ENCODE measurements at regions not wholly inside any gene's neighbourhood (a gene's known extent, or its start where the extent isn't known, plus 50 kb on each side); places are given as distances from the start of the nearest gene placed in this dataset.

GRCh38 chr5:89286320-89286719, 403.3 kb upstream of the MEF2C start:
- no peak overlapping the region for H3K27ac ChIP-seq
- no peak for DNase-seq (ENCODE audit: low spot score)
- H3K4me3 ChIP-seq = no peak overlapping the region
- no peak for TF ChIP-seq CTCF (IDR thresholded peaks at IDR 0.05)

GRCh38 chr5:89283728-89284493, 400.9 kb upstream of the MEF2C start:
- DNase-seq (ENCODE audit: low spot score) = no peak
- no peak for TF ChIP-seq CTCF (IDR thresholded peaks at IDR 0.05)
- H3K27ac ChIP-seq = no peak overlapping the region
- no peak overlapping the region for H3K4me3 ChIP-seq

- DNase-seq (ENCODE audit: low spot score) = no peak
- TF ChIP-seq CTCF (IDR thresholded peaks at IDR 0.05) = no peak
- Histone ChIP-seq H3K4me3 (no peak overlapping the region), H3K27ac (no peak overlapping the region)
Observed at GRCh38 chr5:89282554-89283510, 399.8 kb upstream of the MEF2C start.

GRCh38 chr5:89281766-89282553, 399.0 kb upstream of the MEF2C start:
- Histone ChIP-seq H3K4me3 (no peak overlapping the region), H3K27ac (no peak overlapping the region)
- DNase-seq (ENCODE audit: low spot score) = no peak
- no peak for TF ChIP-seq CTCF (IDR thresholded peaks at IDR 0.05)

- no peak overlapping the region for H3K27ac ChIP-seq
- no peak for DNase-seq (ENCODE audit: low spot score)
- no peak overlapping the region for H3K4me3 ChIP-seq
- no peak for TF ChIP-seq CTCF (IDR thresholded peaks at IDR 0.05)
Observed at GRCh38 chr5:89281211-89281610, 398.2 kb upstream of the MEF2C start.

GRCh38 chr5:89280103-89281037, 397.4 kb upstream of the MEF2C start:
- H3K27ac ChIP-seq = no peak overlapping the region
- no peak for TF ChIP-seq CTCF (IDR thresholded peaks at IDR 0.05)
- DNase-seq (ENCODE audit: low spot score) = no peak
- H3K4me3 ChIP-seq = no peak overlapping the region
